AG09319 (cell line): ENCODE measurements at regions not wholly inside any gene's neighbourhood (a gene's known extent, or its start where the extent isn't known, plus 50 kb on each side); places are given as distances from the start of the nearest gene placed in this dataset.
A peak's percentile ranks its signal among the peaks of the same experiment; 100 is the strongest.

ENCODE experiments used
- DNase-seq: peaks from one replicate; pipeline ENCODE4 v3.0.0-alpha.2; 2010; ENCODE audit warnings: low read depth; ENCODE audit errors: extremely low read depth
- TF ChIP-seq, protein P1 (sequence below): IDR thresholded peaks from 2 replicates; pipeline ENCODE4 v1.5.1; 2011; ENCODE audit warnings: low read depth, mild to moderate bottlenecking, inconsistent platforms, low read length, moderate library complexity

DNA sequence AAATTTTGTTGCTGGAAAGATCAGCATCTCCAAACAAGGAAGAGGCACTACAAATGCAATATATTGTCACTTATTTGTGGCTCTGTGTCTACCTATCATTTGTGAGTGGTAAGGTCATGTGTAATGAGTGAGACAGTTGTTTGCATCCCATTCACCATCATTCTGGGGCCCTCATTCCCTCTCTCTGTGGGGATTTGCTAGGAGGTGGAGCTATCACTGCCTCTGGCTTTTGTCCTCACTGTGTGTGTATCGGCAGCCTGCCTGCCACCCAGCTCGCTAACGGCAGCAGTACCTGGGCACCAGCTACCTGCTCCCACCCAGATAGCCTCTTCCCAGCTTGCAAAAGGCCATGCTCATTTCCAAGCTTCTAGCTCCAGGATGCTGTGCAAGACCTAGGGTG is 379.2 kb upstream of the ZFHX3 start:
- no peak for DNase-seq
- TF ChIP-seq, protein P1, sequence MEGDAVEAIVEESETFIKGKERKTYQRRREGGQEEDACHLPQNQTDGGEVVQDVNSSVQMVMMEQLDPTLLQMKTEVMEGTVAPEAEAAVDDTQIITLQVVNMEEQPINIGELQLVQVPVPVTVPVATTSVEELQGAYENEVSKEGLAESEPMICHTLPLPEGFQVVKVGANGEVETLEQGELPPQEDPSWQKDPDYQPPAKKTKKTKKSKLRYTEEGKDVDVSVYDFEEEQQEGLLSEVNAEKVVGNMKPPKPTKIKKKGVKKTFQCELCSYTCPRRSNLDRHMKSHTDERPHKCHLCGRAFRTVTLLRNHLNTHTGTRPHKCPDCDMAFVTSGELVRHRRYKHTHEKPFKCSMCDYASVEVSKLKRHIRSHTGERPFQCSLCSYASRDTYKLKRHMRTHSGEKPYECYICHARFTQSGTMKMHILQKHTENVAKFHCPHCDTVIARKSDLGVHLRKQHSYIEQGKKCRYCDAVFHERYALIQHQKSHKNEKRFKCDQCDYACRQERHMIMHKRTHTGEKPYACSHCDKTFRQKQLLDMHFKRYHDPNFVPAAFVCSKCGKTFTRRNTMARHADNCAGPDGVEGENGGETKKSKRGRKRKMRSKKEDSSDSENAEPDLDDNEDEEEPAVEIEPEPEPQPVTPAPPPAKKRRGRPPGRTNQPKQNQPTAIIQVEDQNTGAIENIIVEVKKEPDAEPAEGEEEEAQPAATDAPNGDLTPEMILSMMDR, result no peak

DNA sequence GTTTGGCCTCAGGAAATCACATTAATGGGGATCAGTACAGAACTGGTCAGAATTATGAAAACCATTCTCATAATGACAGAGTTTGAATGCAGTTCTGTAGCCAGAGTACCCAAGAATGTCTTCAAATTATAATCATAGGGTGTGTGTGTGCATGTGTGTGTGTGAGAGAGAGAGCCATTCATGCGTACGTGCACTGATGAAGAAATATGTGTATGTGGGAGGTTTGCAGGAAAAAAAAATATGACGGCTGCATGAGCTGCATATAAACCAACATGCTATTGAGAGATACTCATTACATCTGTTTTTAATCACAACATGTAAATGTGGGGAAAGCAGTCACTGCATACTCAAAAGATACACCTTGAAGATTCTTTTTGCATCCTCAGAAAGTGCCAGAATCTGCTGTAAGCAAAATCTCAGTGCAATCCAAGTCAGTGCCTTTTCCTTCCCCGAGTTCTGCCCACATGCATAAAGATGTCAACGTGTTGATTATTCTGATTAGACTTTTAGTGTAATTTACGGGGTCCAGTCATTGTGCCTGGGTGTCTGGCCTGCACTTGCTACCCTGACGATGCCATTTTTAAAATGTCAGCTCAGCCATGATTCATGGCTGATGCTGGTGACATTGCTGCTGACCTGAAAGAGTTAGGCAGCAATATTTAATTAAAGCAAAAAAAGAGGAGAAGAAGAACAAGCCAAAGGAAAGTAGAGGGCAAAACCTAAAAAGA is 378.7 kb upstream of the ZFHX3 start:
- DNase-seq, result no peak
- TF ChIP-seq, protein P1, result no peak

DNA sequence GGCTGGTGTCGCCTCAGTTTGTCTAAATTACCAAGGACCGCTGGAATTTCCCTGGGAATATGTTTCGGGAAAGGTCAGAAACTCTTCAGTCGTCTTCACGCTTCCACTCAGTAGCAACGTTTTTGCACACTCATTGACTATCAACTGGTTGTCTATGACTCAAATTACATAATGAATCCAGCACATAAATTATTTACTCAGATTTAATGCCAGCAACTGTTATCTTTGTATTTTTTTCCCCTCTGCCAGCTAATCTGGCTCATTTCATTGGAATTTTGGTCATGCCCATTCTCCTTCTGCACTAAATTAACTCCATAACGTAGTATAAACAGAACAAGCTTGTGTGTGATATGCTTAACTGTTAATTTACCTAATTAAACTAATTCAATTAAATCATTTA is 372.7 kb upstream of the ZFHX3 start:
- TF ChIP-seq, protein P1, result no peak
- no peak for DNase-seq

DNA sequence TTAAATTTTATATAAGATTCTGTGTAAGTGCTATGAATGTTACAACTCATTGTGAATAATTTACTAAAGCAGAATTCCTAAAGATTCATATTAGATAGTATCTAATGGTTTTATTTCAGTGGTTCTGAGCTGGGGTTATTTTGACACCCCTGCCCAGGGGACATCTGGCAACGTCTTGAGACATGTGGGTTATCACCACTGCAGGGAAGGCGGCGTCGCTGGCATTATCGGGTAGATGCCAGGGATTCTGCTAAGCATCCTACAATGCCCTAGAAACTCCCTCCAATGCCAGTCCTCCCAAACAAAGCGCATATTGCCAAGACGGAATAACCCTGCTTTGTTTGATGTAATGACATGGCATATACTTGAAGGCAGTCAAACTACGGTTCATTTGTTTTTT is 372.3 kb upstream of the ZFHX3 start:
- no peak for DNase-seq
- TF ChIP-seq, protein P1, result no peak

DNA sequence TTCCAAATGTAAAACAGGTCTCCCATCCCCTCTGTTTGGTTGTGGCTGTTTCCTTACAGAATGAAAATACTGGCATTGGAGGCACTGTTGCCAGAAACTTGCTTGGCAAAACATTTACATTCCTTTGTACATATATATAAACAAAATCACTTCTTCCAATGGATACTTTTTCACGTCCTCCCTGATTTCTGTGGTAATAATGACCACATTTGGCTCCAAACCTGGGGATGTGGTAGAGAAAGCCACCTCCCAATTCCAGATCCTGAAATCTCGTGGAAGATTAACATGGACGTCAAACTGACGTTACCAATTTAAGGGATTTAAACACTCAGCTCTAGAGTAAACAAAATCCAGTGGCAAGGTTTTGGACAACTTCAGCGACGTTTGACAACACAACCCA is 370.8 kb upstream of the ZFHX3 start:
- TF ChIP-seq, protein P1, result no peak
- DNase-seq, result peak; percentile 20

DNA sequence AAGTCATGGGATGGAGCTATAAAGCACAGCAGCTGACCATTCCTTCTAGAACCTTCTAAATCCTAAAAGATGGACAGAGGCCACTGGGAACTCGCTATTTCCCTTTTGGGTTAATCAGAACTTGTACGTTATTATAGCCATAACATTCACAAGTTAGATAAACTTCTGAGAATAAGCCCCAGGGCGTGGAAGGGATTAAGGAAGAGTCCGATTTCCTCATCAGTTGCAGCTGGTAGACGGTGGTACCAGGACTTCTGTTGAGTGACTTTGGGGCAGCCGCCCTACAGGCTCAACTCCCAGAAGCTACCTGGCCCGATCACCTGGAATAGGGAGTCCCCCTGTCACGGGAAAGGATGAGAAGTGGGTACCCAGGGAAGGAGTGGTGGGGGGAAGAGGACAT is 370.1 kb upstream of the ZFHX3 start:
- no peak for DNase-seq
- TF ChIP-seq, protein P1, result no peak

DNA sequence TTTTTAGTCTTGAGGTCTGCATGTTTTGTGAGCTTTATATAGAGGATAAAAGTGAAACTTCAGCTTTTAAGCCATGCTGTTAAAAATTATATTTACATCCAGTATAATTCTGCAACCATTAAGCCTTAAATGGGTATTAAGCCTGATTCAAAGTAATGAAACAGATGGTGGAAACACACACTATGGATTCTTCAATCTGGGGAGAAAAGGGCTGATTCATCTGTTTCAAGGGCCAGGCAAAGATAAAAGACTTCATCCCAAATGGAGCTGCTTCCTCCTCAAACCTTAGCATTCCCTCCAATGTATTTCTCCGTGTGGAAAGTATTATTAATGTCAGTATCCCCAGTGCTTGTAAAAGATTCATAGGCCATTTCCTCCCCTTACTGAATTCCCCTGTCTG is 367.4 kb upstream of the ZFHX3 start:
- no peak for DNase-seq
- TF ChIP-seq, protein P1, result no peak
